K562 (cell line): ENCODE measurements at regions not wholly inside any gene's neighbourhood (a gene's known extent, or its start where the extent isn't known, plus 50 kb on each side); places are given as distances from the start of the nearest gene placed in this dataset.
A peak's percentile ranks its signal among the peaks of the same experiment; 100 is the strongest.

ENCODE experiments used
- ATAC-seq: fragments of 200-7000 bp; cut with Tn5 transposase; 3 replicates; pipeline ENCODE4 v1.9.1; 2020; ENCODE audit warnings: moderate library complexity
- BruUV-seq: library from RNA; stranded (reverse); fragments of 400-500 nt; replicated peaks from 2 replicates; lab custom pipeline; 2021; lab: Mats Ljungman, UMichigan
- CTCF ChIA-PET: fragments of 300-600 bp; formaldehyde crosslinking; extraction: SDS; loops from one replicate; lab custom pipeline; 2021; ENCODE audit warnings: low intra/inter-chr PET ratio; lab: Yijun Ruan, JAX
- POLR2A ChIA-PET: fragments of 300-600, 350-650 bp; sonication (Branson Sonifier 250); formaldehyde crosslinking; extraction: SDS; loops from one replicate; lab custom pipeline; 2021; ENCODE audit warnings: antibody characterized with exemption, inconsistent platforms; lab: Yijun Ruan, JAX
- DNase-seq, 4 experiments: peaks; one replicate each; pipeline versions ENCODE4 v3.0.0 to v3.0.0-alpha.2; 2011 to 2018; ENCODE audit warnings: low spot score in 3 of 4, mixed read lengths in 3 of 4; ENCODE audit errors: extremely low read depth in 1 of 4
- FAIRE-seq: peaks from 2 replicates; lab custom pipeline; 2011; peaks lifted over from hg19 to GRCh38; lab: Jason Lieb, UNC
- H2AFZ ChIP-seq: 2 replicates; pipeline ENCODE4 v1.6.0; 2011; ENCODE audit warnings: low read depth, low read length, control low read depth, inconsistent platforms
- H3K27ac ChIP-seq: fragments of 200-600 bp; 3 replicates; pipeline ENCODE4 v1.8.0; 2011; ENCODE audit warnings: low read depth, mild to moderate bottlenecking, control low read depth, inconsistent platforms, low read length, moderate library complexity, mixed read lengths; ENCODE audit errors: extremely low read depth
- H3K27me3 ChIP-seq, 2 experiments: fragments of 300-600 bp in 1 of 2; 2 replicates in 1 of 2; 3 replicates in 1 of 2; pipeline versions ENCODE4 v1.6.0 to v1.8.0; 2011; ENCODE audit warnings: inconsistent platforms in 2 of 2, low read length in 2 of 2, mild to moderate bottlenecking in 1 of 2, mixed read lengths in 1 of 2, moderate library complexity in 1 of 2; ENCODE audit not compliant: control insufficient read depth in 2 of 2, insufficient read depth in 2 of 2
- H3K36me3 ChIP-seq: fragments of 300-600 bp; 3 replicates; pipeline ENCODE4 v1.8.0; 2011; ENCODE audit warnings: mild to moderate bottlenecking, low read length, inconsistent platforms; ENCODE audit not compliant: control insufficient read depth, insufficient read depth
- H3K4me1 ChIP-seq, 2 experiments: fragments of 200-600 bp in 1 of 2; replicated peaks in 1 of 2; 2 replicates in 1 of 2; 3 replicates in 1 of 2; pipeline versions ENCODE4 v1.5.1 to v1.8.0; 2011; ENCODE audit warnings: inconsistent platforms in 2 of 2, low read length in 2 of 2, mild to moderate bottlenecking in 1 of 2, mixed read lengths in 1 of 2, moderate library complexity in 1 of 2; ENCODE audit not compliant: control insufficient read depth in 2 of 2, insufficient read depth in 2 of 2
- H3K4me2 ChIP-seq: 2 replicates; pipeline ENCODE4 v1.6.1; 2011; ENCODE audit warnings: low read length, control low read depth, inconsistent platforms, mixed read lengths; ENCODE audit not compliant: insufficient read depth
- H3K4me3 ChIP-seq: fragments of 200-600 bp; sonication (generic), shearing (Covaris generic); 2 replicates; pipeline ENCODE4 v1.5.1; 2016; ENCODE audit warnings: control low read depth, inconsistent platforms
- H3K79me2 ChIP-seq: fragments of 200-600 bp; 3 replicates; pipeline ENCODE4 v1.8.0; 2011; ENCODE audit warnings: low read length, inconsistent platforms; ENCODE audit not compliant: control insufficient read depth, insufficient read depth
- H3K9ac ChIP-seq, 2 experiments: 2 replicates each; pipeline versions ENCODE4 v1.6.0 to v1.6.1; 2011; ENCODE audit warnings: low read depth in 2 of 2, low read length in 2 of 2, control low read depth in 1 of 2, inconsistent platforms in 1 of 2, mild to moderate bottlenecking in 1 of 2, mixed read lengths in 1 of 2; ENCODE audit not compliant: insufficient read depth in 1 of 2
- H3K9me1 ChIP-seq: one replicate; pipeline ENCODE4 v1.6.0; 2011; ENCODE audit warnings: inconsistent platforms, mild to moderate bottlenecking, low read length, moderate library complexity; ENCODE audit not compliant: control insufficient read depth, insufficient read depth
- H3K9me3 ChIP-seq: replicated peaks from 2 replicates; pipeline ENCODE4 v1.5.1; 2011; ENCODE audit warnings: low read depth, low read length, inconsistent platforms; ENCODE audit not compliant: control insufficient read depth, insufficient read depth
- H4K20me1 ChIP-seq: replicated peaks from 2 replicates; pipeline ENCODE4 v1.6.1; 2011; ENCODE audit warnings: low read length, inconsistent platforms, mixed read lengths; ENCODE audit not compliant: control insufficient read depth, insufficient read depth
- CEBPG ChIP-seq, 3 experiments: fragments of 200-800 bp in 1 of 3; sonication (Bioruptor generic) in 1 of 3; sonication (generic) in 1 of 3; formaldehyde crosslinking in 1 of 3; IDR thresholded peaks in 2 of 3; conservative IDR thresholded peaks in 1 of 3; 2 replicates each; pipeline versions ENCODE4 v1.6.1 to v1.8.0; 2016 to 2022; ENCODE audit warnings: missing compliant biosample characterization in 2 of 3, missing genetic modification characterization in 2 of 3, mild to moderate bottlenecking in 1 of 3, missing genetic modification reagents in 1 of 3
- CLOCK ChIP-seq: fragments of 250-450 bp; sonication (Bioruptor Pico); IDR thresholded peaks from 2 replicates; pipeline ENCODE4 v1.4.0; 2020; ENCODE audit warnings: mild to moderate bottlenecking, moderate library complexity, borderline replicate concordance
- GMEB1 ChIP-seq: fragments of 250-450 bp; sonication (Bioruptor Pico); IDR thresholded peaks from 2 replicates; pipeline ENCODE4 v1.4.0; 2020; ENCODE audit warnings: mild to moderate bottlenecking
- HDAC8 ChIP-seq: fragments of 450-650 bp; IDR thresholded peaks from 2 replicates; pipeline ENCODE4 v1.6.1; 2016; ENCODE audit warnings: mild to moderate bottlenecking, missing genetic modification characterization, moderate library complexity, missing compliant biosample characterization
- NR2C2 ChIP-seq, 2 experiments: fragments of 200-800 bp in 1 of 2; sonication (Bioruptor generic) in 1 of 2; sonication (generic) in 1 of 2; formaldehyde crosslinking in 1 of 2; IDR thresholded peaks; 2 replicates each; pipeline versions ENCODE4 v1.6.1 to v1.8.0; 2016 to 2022; ENCODE audit warnings: mild to moderate bottlenecking in 1 of 2, missing compliant biosample characterization in 1 of 2, missing genetic modification characterization in 1 of 2, missing genetic modification reagents in 1 of 2
- PCBP2 ChIP-seq: fragments of 200-400 bp; formaldehyde crosslinking; IDR thresholded peaks from 2 replicates; pipeline ENCODE4 v1.6.1; 2018; ENCODE audit warnings: low read length, low read depth, mild to moderate bottlenecking, moderate library complexity; ENCODE audit not compliant: poor library complexity, severe bottlenecking
- TEAD1 ChIP-seq, 2 experiments: fragments of 450-650 bp in 1 of 2; sonication (generic) in 1 of 2; formaldehyde crosslinking; IDR thresholded peaks; 2 replicates each; pipeline versions ENCODE4 v1.4.0 to v1.8.0; 2020 to 2022; ENCODE audit warnings: mild to moderate bottlenecking in 2 of 2, missing genetic modification reagents in 1 of 2
- ZNF586 ChIP-seq: fragments of 450-650 bp; formaldehyde crosslinking; conservative IDR thresholded peaks from 2 replicates; pipeline ENCODE4 v1.4.0; 2020; ENCODE audit warnings: mild to moderate bottlenecking, moderate library complexity
- in situ Hi-C: fragments of 300-500 bp; cut with MboI; formaldehyde crosslinking; loops from 4 replicates; pipeline ENCODE4 v1.15.0; 2018; ENCODE audit warnings: inconsistent platforms, mixed read lengths
- intact Hi-C: fragments of 100-400 bp; cut with micrococcal nuclease; formaldehyde crosslinking; loops from 2 replicates; pipeline ENCODE4 v1.14.2; 2022

- Histone ChIP-seq H3K9ac (no peak overlapping the region), H3K9me1 (no peaks in the 10 kb centered on the region), H3K79me2 (no peaks in the 10 kb centered on the region)
- TF ChIP-seq CLOCK (no peak), TEAD1 (CRISPR knock-in tag; IDR thresholded peaks at IDR 0.05) (no peak), ZNF586 (CRISPR knock-in tag) (no peak), GMEB1 (CRISPR knock-in tag) (no peak), PCBP2 (peak; percentile 38), NR2C2 (CRISPR knock-in tag; IDR thresholded peaks at IDR 0.05) (no peak), NR2C2 (tag; IDR thresholded peaks at IDR 0.05) (no peak), HDAC8 (no peak), CEBPG (CRISPR knock-in tag; IDR thresholded peaks at IDR 0.05) (no peak), CEBPG (tag; conservative IDR thresholded peaks at IDR 0.05 in 1 of 2, IDR thresholded peaks at IDR 0.05 in 1 of 2) (no peak)
- TF ChIP-seq, all 486 proteins: peak for 1
- no TSS peak for BruUV-seq
- Histone ChIP-seq H4K20me1 (no peaks in the 10 kb centered on the region), H3K9me3 (no peaks in the 10 kb centered on the region; the same call in 1 of the 2 replicates), H3K4me1 (no peaks in the 10 kb centered on the region), H3K4me3 (no peak overlapping the region), H3K4me2 (no peak overlapping the region), H2AFZ (no peak overlapping the region), H3K36me3 (no peaks in the 10 kb centered on the region), H3K27ac (no peak overlapping the region), H3K27me3 (no peaks in the 10 kb centered on the region)
- FAIRE-seq (no peak), DNase-seq (no peak), ATAC-seq (no peak)
- ChIA-PET CTCF (no interaction called here), POLR2A (no interaction called here)
- intact Hi-C loops, result no loop called here
- in situ Hi-C loops, result no loop called here
These were observed 475.9 kb downstream of the HDGFL1 start for GRCh38 chr6:23045280-23045679.
